GM23248 (cell line): ENCODE measurements at regions not wholly inside any gene's neighbourhood (a gene's known extent, or its start where the extent isn't known, plus 50 kb on each side); places are given as distances from the start of the nearest gene placed in this dataset.

ENCODE experiments used
- DNase-seq: peaks from one replicate; pipeline ENCODE4 v3.0.0-alpha.2; 2015
- H2AFZ ChIP-seq: fragments of 200-600 bp; sonication (generic); 2 replicates; pipeline ENCODE4 v1.6.1; 2016; ENCODE audit warnings: antibody characterized with exemption
- H3F3A ChIP-seq: fragments of 200-600 bp; sonication (generic); 2 replicates; pipeline ENCODE4 v1.6.1; 2016; ENCODE audit warnings: mild to moderate bottlenecking, antibody characterized with exemption, mixed run types; ENCODE audit not compliant: insufficient read depth
- H3K27ac ChIP-seq: fragments of 200-600 bp; sonication (generic); 2 replicates; pipeline ENCODE4 v1.5.1; 2016; ENCODE audit warnings: mild to moderate bottlenecking
- H3K27me3 ChIP-seq: fragments of 200-600 bp; sonication (generic); replicated peaks from 2 replicates; pipeline ENCODE4 v1.6.1; 2016; ENCODE audit warnings: mild to moderate bottlenecking; ENCODE audit not compliant: insufficient read depth
- H3K36me3 ChIP-seq: fragments of 200-600 bp; sonication (generic); 2 replicates; pipeline ENCODE4 v1.6.1; 2016; ENCODE audit warnings: low read depth, mild to moderate bottlenecking
- H3K4me1 ChIP-seq: fragments of 200-600 bp; sonication (generic); 2 replicates; pipeline ENCODE4 v1.6.1; 2016; ENCODE audit warnings: mild to moderate bottlenecking; ENCODE audit not compliant: insufficient read depth
- H3K4me2 ChIP-seq: fragments of 200-600 bp; sonication (generic); one replicate; pipeline ENCODE4 v1.6.1; 2016; ENCODE audit warnings: mild to moderate bottlenecking; ENCODE audit not compliant: unreplicated experiment
- H3K4me3 ChIP-seq: fragments of 200-600 bp; sonication (generic); 2 replicates; pipeline ENCODE4 v1.5.1; 2016; ENCODE audit warnings: mild to moderate bottlenecking
- H3K79me2 ChIP-seq: fragments of 200-600 bp; sonication (generic); 2 replicates; pipeline ENCODE4 v1.6.1; 2016; ENCODE audit warnings: mild to moderate bottlenecking; ENCODE audit not compliant: insufficient read depth
- H3K9ac ChIP-seq: fragments of 200-600 bp; sonication (generic); 2 replicates; pipeline ENCODE4 v1.6.1; 2016; ENCODE audit warnings: mild to moderate bottlenecking
- H3K9me2 ChIP-seq: fragments of 200-600 bp; sonication (generic); 2 replicates; pipeline ENCODE4 v1.6.1; 2016; ENCODE audit warnings: mixed run types, mild to moderate bottlenecking, moderate library complexity; ENCODE audit not compliant: insufficient read depth
- H3K9me3 ChIP-seq: fragments of 200-600 bp; sonication (generic); one replicate; pipeline ENCODE4 v1.6.1; 2017; ENCODE audit warnings: low read depth
- H4K20me1 ChIP-seq: fragments of 200-600 bp; sonication (generic); 2 replicates; pipeline ENCODE4 v1.6.0; 2016; ENCODE audit not compliant: insufficient read depth
- EZH2 ChIP-seq: fragments of 200-600 bp; sonication (generic); IDR thresholded peaks from 2 replicates; pipeline ENCODE4 v1.6.1; 2018; ENCODE audit warnings: antibody characterized with exemption, mild to moderate bottlenecking; ENCODE audit not compliant: insufficient read depth, poor library complexity, severe bottlenecking
- EZH2phosphoT487 ChIP-seq: fragments of 200-600 bp; sonication (generic); IDR thresholded peaks from 2 replicates; pipeline ENCODE4 v1.6.1; 2018; ENCODE audit warnings: antibody characterized with exemption, moderate library complexity, mild to moderate bottlenecking, low read depth; ENCODE audit not compliant: insufficient read depth
- WGBS, 2 experiments: methylation state at CpG; one replicate each; pipeline ENCODE4 v1.1.6; 2015 to 2017; ENCODE audit warnings: low lambda C conversion rate in 2 of 2, low coverage in 1 of 2; ENCODE audit errors: missing lambda C conversion rate in 2 of 2; 5-methylcytosine and 5-hydroxymethylcytosine counted together
- in situ Hi-C: fragments of 300-500 bp; cut with MboI; formaldehyde crosslinking; loops from 2 replicates; pipeline ENCODE4 v1.15.0; 2020

- no peak for DNase-seq
- H3K9me2 ChIP-seq = no peaks in the 10 kb centered on the region
- no peak overlapping the region for H2AFZ ChIP-seq
- no peaks in the 10 kb centered on the region for H3K4me1 ChIP-seq
- no peak overlapping the region for H3K4me2 ChIP-seq
- no peaks in the 10 kb centered on the region for H4K20me1 ChIP-seq
- 8 to 20% methylated on average over 3 of the region's 3 CpGs for WGBS, 2 experiments
- in situ Hi-C loops = no loop called here
- H3K36me3 ChIP-seq = no peaks in the 10 kb centered on the region
- H3K9me3 ChIP-seq = no peaks in the 10 kb centered on the region
- H3K27ac ChIP-seq = no peak overlapping the region
- TF ChIP-seq EZH2phosphoT487 = no peak
- TF ChIP-seq EZH2 = no peak
- no peak overlapping the region for H3K4me3 ChIP-seq
- H3K27me3 ChIP-seq = no peaks in the 10 kb centered on the region
- H3F3A ChIP-seq = no peaks in the 10 kb centered on the region
- H3K79me2 ChIP-seq = no peaks in the 10 kb centered on the region
- no peak overlapping the region for H3K9ac ChIP-seq
These were observed 395.4 kb downstream of the FRK start for GRCh38 chr6:115665310-115665709.

GRCh38 chr6:115663681-115664080 is 397.0 kb downstream of the FRK start:
- H3K36me3 ChIP-seq = no peaks in the 10 kb centered on the region
- in situ Hi-C loops = no loop called here
- H3F3A ChIP-seq = no peaks in the 10 kb centered on the region
- H3K27ac ChIP-seq = no peak overlapping the region
- H3K4me2 ChIP-seq = no peak overlapping the region
- no peaks in the 10 kb centered on the region for H3K27me3 ChIP-seq
- no peaks in the 10 kb centered on the region for H3K9me2 ChIP-seq
- H3K4me1 ChIP-seq = no peaks in the 10 kb centered on the region
- no peak for DNase-seq
- no peaks in the 10 kb centered on the region for H3K9me3 ChIP-seq
- TF ChIP-seq EZH2phosphoT487 (no peak), EZH2 (no peak)
- H3K4me3 ChIP-seq = no peak overlapping the region
- H2AFZ ChIP-seq = no peak overlapping the region
- H4K20me1 ChIP-seq = no peaks in the 10 kb centered on the region
- no peak overlapping the region for H3K9ac ChIP-seq
- WGBS, 2 experiments = 10 to 18% methylated on average over 3 of the region's 3 CpGs
- no peaks in the 10 kb centered on the region for H3K79me2 ChIP-seq

- H2AFZ ChIP-seq = no peak overlapping the region
- H4K20me1 ChIP-seq = no peaks in the 10 kb centered on the region
- H3K27ac ChIP-seq = no peak overlapping the region
- no peak overlapping the region for H3K9ac ChIP-seq
- no peak for TF ChIP-seq EZH2phosphoT487
- no peak for TF ChIP-seq EZH2
- H3K4me3 ChIP-seq = no peak overlapping the region
- DNase-seq = peak; percentile 18
- in situ Hi-C loops = no loop called here
- H3K9me3 ChIP-seq = no peaks in the 10 kb centered on the region
- H3K79me2 ChIP-seq = no peaks in the 10 kb centered on the region
- H3K9me2 ChIP-seq = no peaks in the 10 kb centered on the region
- H3K27me3 ChIP-seq = no peaks in the 10 kb centered on the region
- WGBS, 2 experiments = 15 to 20% methylated on average over 2 of the region's 2 CpGs
- H3K4me2 ChIP-seq = no peak overlapping the region
- no peaks in the 10 kb centered on the region for H3K4me1 ChIP-seq
- no peaks in the 10 kb centered on the region for H3K36me3 ChIP-seq
- no peaks in the 10 kb centered on the region for H3F3A ChIP-seq
These were observed 416.9 kb downstream of the FRK start for GRCh38 chr6:115643762-115644161.

GRCh38 chr6:115634887-115635286 is 425.8 kb downstream of the FRK start:
- no peak overlapping the region for H3K4me3 ChIP-seq
- no peaks in the 10 kb centered on the region for H3K36me3 ChIP-seq
- no peak overlapping the region for H3K9ac ChIP-seq
- H3K79me2 ChIP-seq = no peaks in the 10 kb centered on the region
- no peaks in the 10 kb centered on the region for H3F3A ChIP-seq
- no peaks in the 10 kb centered on the region for H3K9me2 ChIP-seq
- H3K27me3 ChIP-seq = no peaks in the 10 kb centered on the region
- H3K27ac ChIP-seq = no peak overlapping the region
- no peak overlapping the region for H3K4me2 ChIP-seq
- TF ChIP-seq EZH2phosphoT487 = no peak
- no peak for TF ChIP-seq EZH2
- H3K4me1 ChIP-seq = no peaks in the 10 kb centered on the region
- no peaks in the 10 kb centered on the region for H4K20me1 ChIP-seq
- in situ Hi-C loops = no loop called here
- H3K9me3 ChIP-seq = no peaks in the 10 kb centered on the region
- no peak for DNase-seq
- no peak overlapping the region for H2AFZ ChIP-seq

GRCh38 chr6:115634131-115634530 is 426.6 kb downstream of the FRK start:
- Histone ChIP-seq H3K4me3 (no peak overlapping the region), H3K36me3 (no peaks in the 10 kb centered on the region), H3K27me3 (no peaks in the 10 kb centered on the region), H4K20me1 (no peaks in the 10 kb centered on the region), H3K4me2 (no peak overlapping the region), H3K79me2 (no peaks in the 10 kb centered on the region), H2AFZ (no peak overlapping the region), H3K4me1 (no peaks in the 10 kb centered on the region), H3K9ac (no peak overlapping the region), H3K27ac (no peak overlapping the region), H3K9me3 (no peaks in the 10 kb centered on the region), H3K9me2 (no peaks in the 10 kb centered on the region), H3F3A (no peaks in the 10 kb centered on the region)
- TF ChIP-seq EZH2phosphoT487 (no peak), EZH2 (no peak)
- DNase-seq = no peak
- 64 to 71% methylated on average over 2 of the region's 2 CpGs for WGBS, 2 experiments
- in situ Hi-C loops = no loop called here
